HG02852 (cell line): ENCODE measurements at regions not wholly inside any gene's neighbourhood (a gene's known extent, or its start where the extent isn't known, plus 50 kb on each side); places are given as distances from the start of the nearest gene placed in this dataset.

Experiments used
- ATAC-seq: cut with Tn5 transposase; IDR thresholded peaks from one replicate; pipeline ENCODE4 v1.9.1; 2021; ENCODE audit warnings: mild to moderate bottlenecking, moderate library complexity; ENCODE audit not compliant: unreplicated experiment

GRCh38 chr5:124341066-124341858 is 405.2 kb downstream of the ZNF608 start:
- ATAC-seq: peak; percentile 74

GRCh38 chr5:124337996-124338395 is 408.4 kb downstream of the ZNF608 start:
- ATAC-seq: no peak

GRCh38 chr5:124333298-124333979 is 413.0 kb downstream of the ZNF608 start:
- no peak for ATAC-seq

GRCh38 chr5:124332273-124332672 is 414.2 kb downstream of the ZNF608 start:
- no peak for ATAC-seq

GRCh38 chr5:124330595-124331220 is 415.7 kb downstream of the ZNF608 start:
- no peak for ATAC-seq

GRCh38 chr5:124328201-124328600 is 418.2 kb downstream of the ZNF608 start:
- no peak for ATAC-seq

GRCh38 chr5:124318661-124319060 is 427.8 kb downstream of the ZNF608 start:
- no peak for ATAC-seq

GRCh38 chr5:124317451-124317850 is 429.0 kb downstream of the ZNF608 start:
- ATAC-seq: no peak

GRCh38 chr5:124315741-124316415 is 430.6 kb downstream of the ZNF608 start:
- no peak for ATAC-seq

GRCh38 chr5:124310453-124310852 is 436.0 kb downstream of the ZNF608 start:
- no peak for ATAC-seq

- ATAC-seq: no peak
Observed at GRCh38 chr5:124309241-124309980, 437.0 kb downstream of the ZNF608 start.

- no peak for ATAC-seq
Observed at GRCh38 chr5:124303366-124303765, 443.1 kb downstream of the ZNF608 start.

- ATAC-seq: no peak
Observed at GRCh38 chr5:124302533-124302932, 443.9 kb downstream of the ZNF608 start.

- no peak for ATAC-seq
Observed at GRCh38 chr5:124301850-124302249, 444.6 kb downstream of the ZNF608 start.

- no peak for ATAC-seq
Observed at GRCh38 chr5:124300815-124301621, 445.4 kb downstream of the ZNF608 start.

GRCh38 chr5:124297826-124298225 is 448.6 kb downstream of the ZNF608 start:
- ATAC-seq: no peak

GRCh38 chr5:124292322-124292855 is 454.1 kb downstream of the ZNF608 start:
- ATAC-seq: no peak

GRCh38 chr5:124289641-124290311 is 456.7 kb downstream of the ZNF608 start:
- no peak for ATAC-seq

- ATAC-seq: no peak
Observed at GRCh38 chr5:124289130-124289529, 457.3 kb downstream of the ZNF608 start.
